GM03348 (cell line): ENCODE measurements at regions not wholly inside any gene's neighbourhood (a gene's known extent, or its start where the extent isn't known, plus 50 kb on each side); places are given as distances from the start of the nearest gene placed in this dataset.
A peak's percentile ranks its signal among the peaks of the same experiment; 100 is the strongest.

ENCODE experiments used
- DNase-seq: peaks from one replicate; pipeline ENCODE4 v3.0.0; 2012; ENCODE audit warnings: low spot score

DNA sequence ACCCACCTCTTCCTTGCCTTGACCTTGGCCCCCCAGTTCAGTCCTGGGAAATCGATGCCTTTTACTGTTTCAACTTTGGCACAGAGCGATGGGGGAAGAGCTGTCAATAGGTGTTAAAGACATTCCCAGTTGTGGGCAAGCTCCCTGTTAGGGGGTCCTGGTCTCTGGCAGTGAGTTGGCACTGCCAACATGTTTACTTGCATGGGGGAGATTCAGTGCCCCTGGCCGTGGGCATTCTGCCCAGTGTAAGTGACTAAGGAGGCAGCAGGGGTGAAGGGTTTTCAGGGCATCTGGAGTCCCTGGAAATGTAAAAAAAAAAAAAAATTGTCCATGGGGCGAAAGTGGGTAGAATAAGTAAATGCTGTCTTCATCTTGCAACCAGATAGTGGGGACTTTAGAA lies 407.0 kb downstream of the PTPRU start:
- no peak for DNase-seq

DNA sequence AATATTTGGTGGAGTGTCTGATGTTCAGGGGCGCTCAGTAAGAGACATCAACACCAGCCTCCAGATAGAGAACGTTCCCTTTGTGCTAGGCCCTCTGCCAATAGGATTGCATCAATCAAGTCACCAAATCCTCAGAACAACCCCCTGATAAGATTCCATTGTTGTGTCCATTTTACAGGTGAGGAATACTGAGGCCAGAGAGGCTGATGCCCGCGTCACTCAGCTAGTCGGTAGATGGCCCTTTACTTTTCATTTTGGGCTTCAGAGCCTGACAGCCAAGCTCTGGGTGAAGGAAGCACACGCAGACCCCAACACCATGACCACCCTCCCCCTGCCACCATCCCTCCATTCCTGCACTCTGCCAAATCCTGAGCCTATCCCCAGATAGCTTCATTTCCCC lies 406.2 kb downstream of the PTPRU start:
- no peak for DNase-seq

DNA sequence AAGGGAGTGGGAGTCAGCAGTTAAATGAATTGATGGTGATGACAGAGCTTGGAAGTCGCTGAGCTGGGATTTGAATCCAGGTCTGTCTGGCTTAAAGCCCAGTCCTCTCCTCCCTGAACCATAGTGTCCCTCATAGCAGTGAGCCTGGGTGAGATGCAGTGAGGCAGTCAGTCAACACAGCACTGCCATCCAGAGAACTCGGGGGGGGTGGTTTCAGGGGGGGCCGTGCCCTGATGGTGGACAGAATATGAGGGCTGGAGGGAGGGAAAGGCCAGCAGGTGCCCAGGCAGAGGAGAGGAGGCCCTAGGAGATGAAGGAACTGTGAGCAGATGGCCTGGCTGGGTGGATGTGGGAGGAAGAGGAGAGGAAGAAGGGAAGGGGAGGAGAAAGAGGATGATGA lies 405.6 kb downstream of the PTPRU start:
- no peak for DNase-seq

DNA sequence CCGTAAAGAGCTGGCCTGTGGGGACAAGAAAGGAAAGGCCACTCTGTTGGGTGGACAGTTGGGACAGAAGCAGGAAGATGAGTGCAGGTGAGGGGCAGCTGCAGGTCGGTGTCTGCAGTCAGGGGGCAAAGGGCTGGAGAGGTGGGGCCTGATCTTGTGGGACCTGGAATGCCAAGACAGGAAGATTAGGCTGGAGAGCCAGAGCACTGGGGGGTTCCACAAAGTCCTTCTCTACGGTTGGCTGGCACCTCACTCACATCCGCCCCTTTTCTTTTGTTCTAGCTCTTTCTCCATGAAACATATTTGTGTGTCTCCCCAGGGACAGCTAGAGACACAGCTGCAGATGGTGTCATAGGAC lies 404.1 kb downstream of the PTPRU start:
- no peak for DNase-seq

DNA sequence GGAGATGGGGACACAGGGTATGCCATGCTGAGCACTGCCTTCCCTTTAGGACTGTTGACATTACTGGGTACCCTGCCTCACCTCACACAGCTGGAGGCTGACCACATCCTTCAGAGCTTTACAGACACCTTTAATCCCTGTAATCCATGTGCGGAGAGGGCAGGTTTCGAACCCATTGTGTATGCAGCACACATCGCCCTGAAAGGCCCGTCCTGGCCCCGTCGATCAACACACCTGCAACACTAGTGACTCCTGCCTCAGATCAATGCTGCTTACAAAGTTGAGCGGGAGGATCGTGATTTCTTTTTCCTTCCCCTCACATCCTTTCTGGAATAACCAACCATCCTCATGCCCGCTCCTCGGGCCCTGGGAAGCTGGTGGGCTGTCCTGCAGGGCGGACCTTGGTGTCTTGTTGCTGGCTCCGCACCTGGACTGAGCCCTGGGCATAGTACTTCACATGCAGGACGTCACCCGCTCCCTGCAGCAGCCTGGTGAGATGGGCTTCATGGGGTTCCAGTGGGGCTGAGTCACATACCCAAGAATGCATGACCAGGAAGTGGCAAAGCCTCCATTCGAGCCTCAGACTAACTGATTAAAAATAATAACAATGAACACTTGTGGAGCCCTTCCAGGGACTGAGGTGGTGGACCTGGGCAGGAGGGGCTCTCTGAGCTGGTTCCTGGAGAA lies 403.6 kb downstream of the PTPRU start:
- DNase-seq: peak; percentile 59

DNA sequence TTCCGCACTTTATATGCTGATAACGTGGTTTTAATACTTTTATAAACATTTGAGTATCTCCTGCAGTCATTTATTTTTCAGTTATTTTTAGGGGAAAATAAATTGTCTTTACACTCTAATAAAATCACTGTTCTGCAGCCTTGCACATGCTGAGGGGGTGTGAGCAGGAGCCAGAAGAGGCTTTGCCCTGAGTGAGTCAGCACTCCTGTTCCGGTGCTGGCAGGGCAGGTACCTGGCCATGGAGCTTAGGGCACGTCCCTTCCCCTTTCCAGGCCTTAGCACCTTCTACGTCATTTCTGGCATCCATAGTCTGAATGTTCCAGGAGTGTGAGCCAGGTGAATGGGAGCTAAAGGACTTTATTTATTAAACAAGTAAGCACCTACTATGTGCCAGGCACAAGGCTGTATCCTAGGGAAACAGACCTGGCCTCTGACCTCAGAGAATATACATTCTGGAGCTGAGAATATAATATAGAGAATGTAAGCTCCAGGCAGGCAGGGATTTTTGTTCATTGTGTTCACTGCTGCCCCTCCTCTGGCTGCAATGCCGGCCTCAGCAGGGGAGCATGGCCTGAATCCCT lies 402.9 kb downstream of the PTPRU start:
- no peak for DNase-seq

DNA sequence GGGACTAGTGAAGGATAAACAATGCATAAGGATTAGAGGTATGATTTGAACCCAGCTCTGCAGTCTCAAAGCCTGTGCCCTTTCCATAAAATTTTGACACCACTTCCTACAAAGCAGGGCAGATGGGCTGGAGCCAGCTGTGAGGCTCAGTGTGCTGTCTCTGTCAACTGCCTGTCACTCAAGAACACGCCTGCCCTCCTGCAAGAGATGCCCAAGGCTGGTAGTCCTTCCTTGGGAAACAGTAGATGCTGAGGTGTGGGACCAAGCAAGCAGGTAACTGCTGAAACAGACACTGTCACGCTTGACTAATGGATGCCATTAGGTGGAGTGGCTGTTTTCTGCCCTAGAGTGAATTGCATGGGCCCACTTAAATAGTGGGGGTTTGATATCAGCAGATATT lies 402.0 kb downstream of the PTPRU start:
- no peak for DNase-seq

DNA sequence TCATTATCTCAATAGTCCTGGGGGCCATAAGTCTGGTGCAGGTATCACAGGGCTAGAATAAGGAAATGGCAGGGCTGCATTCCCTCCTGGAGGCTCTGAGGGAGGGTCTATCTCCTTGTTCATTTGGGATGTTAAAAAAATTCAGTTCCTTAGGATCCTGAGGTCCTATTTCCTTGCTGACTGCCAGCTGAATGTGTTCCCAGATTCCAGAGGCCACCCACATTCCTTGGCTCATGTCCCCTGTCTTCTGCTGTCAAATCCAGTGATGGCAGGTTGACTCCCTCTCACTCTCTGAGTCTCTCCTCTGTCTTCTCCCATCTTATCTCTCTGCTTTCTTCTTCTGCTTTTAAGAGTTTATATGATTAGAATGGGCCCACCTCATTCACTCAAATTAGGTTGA lies 400.6 kb downstream of the PTPRU start:
- DNase-seq: no peak

DNA sequence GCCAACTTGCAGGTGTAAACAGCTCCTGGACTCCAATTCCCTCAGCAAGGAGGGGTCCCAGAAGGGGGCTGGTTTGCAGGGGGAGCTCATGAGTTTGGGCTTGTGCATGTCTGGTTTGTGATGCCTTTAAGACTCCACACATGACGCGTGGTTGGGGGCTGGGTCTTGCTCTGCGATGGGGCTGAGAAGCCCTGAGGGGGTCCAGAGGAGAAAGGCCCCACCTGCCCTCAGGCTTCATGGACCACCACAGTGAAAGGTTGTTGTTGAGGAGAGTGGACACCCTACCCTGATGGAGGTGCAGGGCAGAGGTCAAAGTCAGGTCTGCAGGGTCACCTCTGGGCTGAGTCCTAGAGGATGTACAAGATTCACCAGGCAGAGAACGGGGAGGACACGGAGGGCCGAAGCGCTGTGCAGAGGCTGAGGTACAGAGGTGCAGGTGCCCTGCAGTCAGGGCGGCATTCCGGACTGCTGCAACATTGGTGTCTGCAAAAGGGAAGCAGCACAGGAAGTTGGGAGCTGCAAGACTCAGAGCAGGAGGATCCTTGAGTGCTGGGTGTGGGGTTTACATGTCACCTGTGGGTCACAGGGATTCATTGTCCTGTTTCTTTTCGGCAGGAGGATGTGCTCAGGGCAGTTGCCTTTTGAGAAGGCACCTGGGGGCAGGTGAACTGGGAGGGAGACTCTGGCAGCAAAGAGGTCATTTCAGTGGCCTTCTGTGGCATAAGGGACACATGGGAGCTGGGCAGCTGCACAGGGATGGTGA lies 399.4 kb downstream of the PTPRU start:
- DNase-seq: no peak

DNA sequence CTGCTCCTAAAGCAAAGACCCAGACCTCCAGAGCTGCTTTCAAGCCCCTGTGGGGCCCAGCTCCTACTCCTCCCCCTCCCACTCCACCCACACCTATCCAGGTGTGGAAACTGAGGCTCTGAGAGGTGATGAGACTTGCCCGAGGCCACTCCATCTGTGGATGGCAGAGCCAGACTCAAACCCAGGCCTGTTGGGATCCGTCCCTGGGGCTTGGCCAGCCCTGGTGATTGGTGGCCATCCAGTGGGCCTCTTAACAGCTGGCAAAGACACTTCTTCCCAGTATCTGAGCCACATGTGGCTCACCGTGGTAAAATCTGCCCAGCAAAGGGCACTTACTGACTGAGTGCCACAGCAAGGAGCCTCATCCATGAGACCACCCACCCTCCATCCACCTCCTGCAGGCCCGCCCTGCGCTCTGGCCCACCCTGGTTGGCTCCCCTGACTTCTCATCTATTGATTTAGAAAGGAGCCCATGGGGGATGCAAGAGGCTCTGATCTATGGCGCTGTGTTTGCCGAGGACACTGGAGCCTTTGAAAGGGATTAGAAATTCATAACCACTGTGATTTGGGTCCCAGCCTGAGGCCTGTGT lies 398.5 kb downstream of the PTPRU start:
- DNase-seq: no peak

DNA sequence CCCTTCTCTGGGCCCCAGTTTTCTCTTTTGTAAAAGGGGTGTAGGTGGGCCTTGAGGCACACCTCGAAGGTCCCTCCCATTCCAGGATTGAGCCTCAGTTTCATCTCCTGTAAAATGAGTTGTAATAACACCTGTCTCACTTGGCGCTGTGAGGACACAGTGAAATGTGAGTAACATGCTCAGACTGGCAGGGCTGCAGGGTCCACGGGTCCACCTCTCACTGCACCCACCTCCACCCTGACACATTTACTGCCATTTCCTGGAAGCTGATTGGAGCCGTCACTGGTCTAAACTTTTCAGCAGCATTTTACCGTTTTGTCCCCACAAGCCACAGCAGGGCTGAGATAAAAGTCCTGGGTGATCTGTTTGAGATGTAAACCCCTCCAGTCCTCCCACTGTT lies 398.0 kb downstream of the PTPRU start:
- no peak for DNase-seq

DNA sequence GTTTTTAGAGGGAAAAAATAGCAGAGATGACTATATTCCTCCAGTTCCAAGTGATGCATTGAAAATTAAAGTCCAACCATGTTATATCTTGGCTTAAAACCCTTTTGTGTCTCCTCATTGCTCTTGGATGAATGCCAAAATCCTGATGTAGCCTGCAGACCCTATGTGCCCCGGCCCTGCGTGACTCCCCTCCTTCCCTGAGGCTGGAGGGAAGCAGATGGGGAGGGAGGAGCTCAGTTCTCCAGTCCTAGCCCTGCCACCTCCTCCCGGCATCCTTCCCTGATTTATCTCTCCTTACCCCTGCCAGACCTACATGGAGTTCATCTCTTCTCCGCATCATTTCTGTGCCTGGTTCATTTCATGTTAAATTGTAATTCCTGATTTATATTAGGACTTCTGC lies 397.4 kb downstream of the PTPRU start:
- no peak for DNase-seq

DNA sequence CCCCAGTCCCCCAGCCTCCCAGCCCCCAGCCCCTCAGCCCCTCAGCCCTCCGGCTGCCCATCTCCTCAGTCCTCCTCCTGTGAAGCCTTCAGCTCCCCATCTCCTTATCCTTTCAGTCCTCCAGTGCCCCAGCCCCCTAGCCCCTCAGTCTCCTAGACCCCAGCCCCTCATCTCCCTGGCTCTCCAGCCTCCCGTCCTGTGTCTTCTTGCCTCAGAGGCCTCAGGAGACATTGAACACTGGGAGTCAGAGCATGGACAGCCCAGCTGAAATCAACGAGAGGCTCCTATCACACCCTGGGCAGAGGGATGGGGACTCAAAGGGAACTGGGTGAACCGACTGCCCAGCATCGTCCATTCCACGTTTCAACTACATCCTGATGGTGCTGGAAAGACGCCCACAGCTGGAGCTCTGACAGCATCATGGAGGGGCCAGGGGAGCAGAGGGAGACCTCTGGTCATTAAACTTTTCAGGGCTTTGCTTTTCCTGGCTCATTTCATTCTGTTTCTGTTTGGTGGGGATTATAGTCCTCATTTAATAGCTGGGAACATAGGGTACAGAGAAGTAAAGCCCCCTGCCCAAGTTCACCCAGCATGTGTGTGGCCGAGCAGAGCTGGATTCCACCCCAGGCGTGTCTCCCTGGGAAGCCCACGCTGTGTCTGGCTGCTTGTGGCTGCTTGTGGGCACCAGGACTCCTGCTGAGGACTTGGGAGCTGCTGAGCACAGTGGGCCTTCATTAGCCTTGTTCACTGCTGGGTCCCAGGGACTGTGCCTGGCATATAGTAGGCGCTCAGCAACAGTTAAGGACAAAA lies 396.7 kb downstream of the PTPRU start:
- no peak for DNase-seq

DNA sequence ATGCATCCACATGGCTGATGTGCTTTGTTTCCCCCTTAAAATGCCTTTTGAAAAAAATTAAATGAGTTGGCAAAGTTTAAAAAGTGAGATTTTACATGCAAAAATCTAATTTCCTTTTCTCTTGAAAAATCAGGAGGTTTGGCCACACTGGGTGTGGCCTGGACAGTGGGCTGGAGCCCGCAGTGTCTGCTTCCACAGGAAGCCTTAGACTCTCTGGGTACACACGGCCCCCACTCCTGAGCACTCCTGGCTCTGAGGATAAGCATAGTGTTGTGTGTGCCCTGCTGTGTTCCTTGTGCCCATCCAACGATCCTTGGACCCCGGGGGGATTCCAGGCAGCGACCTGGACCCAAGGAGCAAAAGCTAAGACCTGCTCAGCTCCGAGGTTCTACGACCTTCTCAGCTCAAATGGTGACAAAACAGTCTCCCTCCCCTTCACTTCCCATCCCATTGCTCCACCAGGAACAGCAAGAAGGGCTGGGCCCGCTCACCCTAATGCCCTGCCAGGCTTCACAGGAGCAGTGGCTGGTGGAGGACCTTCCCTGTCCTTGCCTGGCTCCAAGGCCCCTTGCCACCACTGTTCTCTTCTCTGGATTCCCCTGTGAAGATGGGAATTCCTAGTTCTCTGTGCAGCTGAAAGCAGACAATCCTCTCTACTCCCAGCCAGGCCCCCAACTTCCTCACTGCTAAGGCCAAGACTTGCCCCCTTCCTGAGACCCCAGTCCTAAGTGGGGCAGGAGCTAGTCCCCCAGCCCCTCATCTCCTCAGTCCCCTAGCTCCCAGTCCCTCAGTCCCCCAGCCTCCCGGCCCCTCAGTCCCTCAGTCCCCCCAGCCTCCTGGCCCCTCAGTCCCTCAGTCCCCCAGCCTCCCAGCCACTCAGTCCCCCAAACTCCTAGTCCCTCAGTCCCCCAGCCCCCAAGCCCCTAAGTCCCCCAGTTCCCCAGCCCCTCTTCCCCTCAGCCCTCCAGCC lies 395.8 kb downstream of the PTPRU start:
- no peak for DNase-seq

DNA sequence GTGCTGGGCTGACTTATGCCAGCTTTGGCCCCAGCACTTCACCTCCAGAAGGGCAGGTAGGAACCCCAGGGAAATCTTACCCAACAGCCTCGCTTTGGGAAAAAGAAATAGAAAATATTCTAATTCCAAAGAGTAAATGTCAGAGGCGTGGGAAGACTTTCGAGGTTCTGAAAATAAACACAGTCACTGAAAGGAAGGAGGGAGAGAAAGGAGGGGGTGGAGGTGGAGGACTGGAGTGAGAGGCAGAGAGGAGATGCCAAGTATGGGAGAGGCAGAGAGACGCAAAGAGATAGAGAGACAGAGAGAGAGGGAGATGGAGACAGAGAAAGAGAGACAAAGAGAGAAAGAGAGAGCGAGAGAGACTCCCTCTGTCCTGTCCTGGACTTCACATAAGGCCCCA lies 395.0 kb downstream of the PTPRU start:
- no peak for DNase-seq

DNA sequence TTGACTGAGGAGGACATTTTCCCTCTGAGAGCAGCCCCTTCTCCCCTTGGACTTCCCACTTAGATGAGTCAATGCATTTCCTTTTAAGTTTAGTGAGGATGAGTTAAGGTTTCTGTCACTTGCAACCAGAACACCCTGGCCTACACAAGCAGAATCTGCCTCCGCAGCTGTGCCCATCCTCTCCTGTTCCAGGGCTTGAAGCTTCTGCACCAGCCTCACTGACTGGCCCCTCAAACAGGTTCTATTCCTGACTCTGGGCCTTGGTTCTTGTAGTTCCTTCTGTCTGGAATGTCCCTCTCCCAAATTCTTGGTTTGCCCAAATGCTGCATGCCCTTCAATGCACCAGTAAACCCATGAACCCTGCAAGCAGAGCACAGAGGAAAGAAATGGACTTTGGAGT lies 394.4 kb downstream of the PTPRU start:
- no peak for DNase-seq

DNA sequence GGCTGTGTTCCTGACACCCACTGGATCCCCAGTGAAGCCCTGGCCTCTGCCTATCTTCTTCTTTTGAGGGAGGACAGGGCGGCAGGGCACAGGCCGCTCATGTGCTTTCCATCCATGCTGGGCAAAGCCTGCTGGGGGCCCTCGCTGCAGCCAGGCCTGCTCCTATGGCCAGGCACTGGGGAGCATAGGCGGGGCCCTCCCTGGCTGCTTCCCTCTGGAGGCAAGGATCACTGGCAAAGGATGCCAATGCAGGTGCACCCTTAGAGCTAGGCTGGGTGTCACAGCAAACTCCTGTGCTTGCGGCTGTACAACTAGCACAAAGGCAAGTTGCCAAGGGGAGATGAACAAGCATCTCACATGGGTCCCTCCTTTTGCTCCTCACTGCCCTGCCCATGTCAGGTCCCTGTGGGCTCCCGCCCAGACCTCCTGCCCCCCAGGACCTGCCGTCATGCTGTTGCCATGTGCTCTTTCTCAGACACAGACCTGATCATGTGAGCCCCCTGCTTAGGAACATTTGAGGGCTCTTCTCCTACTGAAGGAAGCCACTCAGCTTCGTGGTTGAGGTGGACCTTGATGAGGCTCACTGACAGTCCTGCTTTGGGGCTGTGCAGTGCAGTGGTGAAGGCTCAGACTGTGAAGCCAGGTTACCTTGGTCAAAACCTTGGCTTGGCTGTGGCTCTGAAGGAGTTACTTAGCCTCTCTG lies 393.6 kb downstream of the PTPRU start:
- DNase-seq: no peak

DNA sequence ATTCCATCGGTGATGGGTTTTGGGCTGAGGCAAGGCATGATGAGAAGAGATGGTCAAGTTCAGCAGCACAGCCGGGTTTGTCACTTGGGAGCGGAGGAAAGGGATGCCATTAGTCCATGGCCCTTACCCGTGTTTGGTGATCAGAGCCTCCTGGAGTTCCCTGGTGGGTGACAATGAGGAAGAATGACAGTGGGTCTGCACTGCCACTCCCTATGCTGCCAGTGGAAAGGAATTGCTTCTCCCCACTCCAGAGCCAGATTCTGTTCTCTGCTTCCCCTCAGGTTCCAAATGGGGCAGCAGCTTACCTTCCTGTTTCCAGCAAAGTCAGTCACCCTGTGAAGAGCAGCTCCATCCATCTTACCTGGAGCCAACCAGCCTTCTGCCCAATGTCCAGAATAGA lies 393.1 kb downstream of the PTPRU start:
- no peak for DNase-seq

DNA sequence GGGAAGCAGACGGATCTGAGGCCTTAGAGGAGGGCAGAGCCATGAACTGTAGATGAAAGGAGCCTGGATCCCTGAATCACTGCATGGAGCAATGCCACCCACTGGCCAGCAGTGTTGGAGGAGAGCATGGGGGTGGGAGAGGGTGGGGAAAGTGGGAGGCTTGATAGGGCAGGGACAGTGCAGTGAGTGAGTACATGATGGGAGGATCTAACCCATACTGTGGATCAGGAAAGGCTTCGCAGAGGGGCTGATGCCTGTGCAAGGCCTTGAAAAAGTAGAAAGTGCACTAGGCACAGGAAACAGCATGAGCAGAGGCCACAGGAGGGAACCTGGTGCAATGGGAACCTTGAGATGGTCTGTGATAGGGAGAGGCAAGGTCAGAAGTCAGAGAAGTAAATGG lies 391.9 kb downstream of the PTPRU start:
- no peak for DNase-seq

DNA sequence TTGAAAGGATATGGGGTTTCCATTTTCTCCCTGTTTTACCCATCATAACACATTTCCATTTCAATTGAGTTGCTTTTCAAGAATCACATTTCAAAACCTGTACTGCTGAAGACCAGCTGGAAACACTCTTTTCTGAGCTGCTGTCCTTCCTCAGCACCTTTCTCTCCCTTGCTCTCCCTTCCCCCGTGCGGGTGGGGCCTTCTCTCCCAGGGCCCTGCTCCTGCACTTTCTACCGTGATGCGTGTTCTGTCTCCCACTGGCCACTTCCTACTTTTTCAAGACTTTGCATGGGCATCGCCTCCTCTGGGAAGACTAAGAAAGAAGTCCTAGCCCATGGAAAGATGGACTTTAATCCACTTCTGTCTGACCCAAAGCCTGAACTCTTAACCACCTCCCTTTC lies 390.4 kb downstream of the PTPRU start:
- DNase-seq: no peak

DNA sequence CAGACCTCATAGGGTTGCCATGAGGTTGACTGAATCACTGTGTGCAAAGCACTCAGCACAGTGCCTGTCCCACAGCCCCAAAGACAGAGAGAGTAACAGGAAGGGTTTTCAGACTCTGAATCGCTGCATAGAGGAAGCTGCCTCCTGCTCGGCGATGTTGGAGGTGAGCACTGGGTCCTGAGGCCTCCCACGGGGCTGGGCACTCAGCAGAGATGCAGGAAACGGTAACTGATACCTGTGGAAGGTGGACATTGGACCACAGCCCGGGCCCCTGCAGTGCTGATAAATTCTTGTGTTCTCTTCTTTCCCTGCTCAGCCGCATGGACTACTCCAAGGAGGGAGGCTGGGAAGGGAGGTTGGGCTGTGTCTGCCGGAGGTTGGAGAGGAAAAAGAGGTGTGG lies 389.7 kb downstream of the PTPRU start:
- no peak for DNase-seq
